Adrenal gland (tissue), 9 donors: ENCODE measurements at regions not wholly inside any gene's neighbourhood (a gene's known extent, or its start where the extent isn't known, plus 50 kb on each side); places are given as distances from the start of the nearest gene placed in this dataset.

ENCODE experiments used
- DNase-seq, 7 donors: peaks; one replicate each; pipeline ENCODE4 v3.0.0-alpha.2; 2019 to 2020
- H3K27ac ChIP-seq, 5 donors: fragments of 200-600 bp; sonication (generic) in 4 of 5; 1 replicate in 3 of 5; 2 replicates in 2 of 5; pipeline versions ENCODE4 v1.5.1 to v1.8.0; 2016 to 2020; ENCODE audit warnings: mild to moderate bottlenecking in 1 of 5
- H3K27me3 ChIP-seq: fragments of 200-600 bp; 2 replicates; pipeline ENCODE4 v1.8.0; 2021
- H3K36me3 ChIP-seq, 2 donors: fragments of 200-600 bp; replicated peaks in 1 of 2; 1 replicate in 1 of 2; 2 replicates in 1 of 2; pipeline versions ENCODE4 v1.5.1 to v1.8.0; 2018 to 2022
- H3K4me1 ChIP-seq, 2 donors: fragments of 200-600 bp; replicated peaks in 1 of 2; 1 replicate in 1 of 2; 2 replicates in 1 of 2; pipeline versions ENCODE4 v1.5.1 to v1.8.0; 2018 to 2021
- H3K4me3 ChIP-seq, 4 donors: fragments of 200-600 bp; sonication (generic) in 3 of 4; one replicate each; pipeline ENCODE4 v1.5.1; 2016 to 2018
- H3K9me3 ChIP-seq, 3 donors: fragments of 200-600 bp; sonication (generic) in 1 of 3; replicated peaks in 1 of 3; 1 replicate in 2 of 3; 2 replicates in 1 of 3; pipeline versions ENCODE4 v1.5.1 to v1.8.0; 2016 to 2021
- CTCF ChIP-seq, 6 experiments: fragments of 450-650 bp in 4 of 6; fragments of 200-600 bp in 2 of 6; sonication (generic) in 1 of 6; IDR thresholded peaks; 1 replicate in 5 of 6; 2 replicates in 1 of 6; pipeline versions ENCODE4 v1.5.1 to v1.8.0; 2016 to 2021; ENCODE audit warnings: antibody characterized with exemption in 6 of 6, mild to moderate bottlenecking in 2 of 6, moderate library complexity in 1 of 6
- POLR2A ChIP-seq, 2 donors: fragments of 450-650 bp; IDR thresholded peaks; one replicate each; pipeline ENCODE4 v1.6.1; 2017; ENCODE audit warnings: antibody characterized with exemption in 2 of 2, mild to moderate bottlenecking in 2 of 2, moderate library complexity in 1 of 2
- WGBS, 4 donors: extraction: QIAGEN DNeasy Blood & Tissue Kit in 2 of 4; methylation state at CpG; one replicate each; pipeline versions ENCODE4 v1.1.5 to v1.1.7; 2013 to 2017; 5-methylcytosine and 5-hydroxymethylcytosine counted together
- intact Hi-C, 2 donors: fragments of 100-400 bp; cut with DNase I; formaldehyde crosslinking; loops; one replicate each; pipeline versions ENCODE4 v1.14.1 to v1.15.0; 2022 to 2023
- donor health status: healthy with polysubstance abuse.
- donor health status: Bipolar disorder and iron deficiency.
- donor health status: DM: yes; HTN: yes; CAD: no.
- donor health status: DM: no; HTN: no; CAD: no.
- donor health status: DM: no; HTN: no; CAD: no.

DNA sequence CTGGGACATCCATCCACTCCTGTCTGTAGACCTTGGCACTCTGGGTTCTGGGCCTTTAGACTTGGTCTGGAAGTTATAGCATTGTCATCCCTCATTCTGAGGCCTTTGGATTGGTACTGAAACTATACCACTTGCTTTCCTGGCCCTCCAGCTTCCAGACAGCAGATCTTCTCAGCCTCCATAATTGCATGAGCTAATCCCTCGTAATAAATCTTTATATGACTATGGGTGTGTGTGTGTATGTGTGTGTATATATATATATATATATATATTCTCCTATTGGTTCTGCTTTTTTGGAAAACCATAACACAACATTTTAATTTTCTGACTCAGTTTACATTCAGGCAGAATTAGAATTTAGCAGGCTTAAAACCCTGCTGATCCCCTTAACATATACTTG lies 180.5 kb downstream of the ENC1 start:
- intact Hi-C loops, result no loop called here
- no peaks in the 10 kb centered on the region for H3K4me1 ChIP-seq
- 88 to 100% (median 96%) methylated on average over 1 of the region's 1 CpG for WGBS, 4 donors
- no peak overlapping the region for H3K27ac ChIP-seq
- no peaks in the 10 kb centered on the region for H3K9me3 ChIP-seq
- TF ChIP-seq CTCF (IDR thresholded peaks at IDR 0.05) (no peak), POLR2A (IDR thresholded peaks at IDR 0.05) (no peak)
- H3K36me3 ChIP-seq, result no peaks in the 10 kb centered on the region
- DNase-seq, result no peak
- no peaks in the 10 kb centered on the region for H3K27me3 ChIP-seq
- no peak overlapping the region for H3K4me3 ChIP-seq

- no peaks in the 10 kb centered on the region for H3K4me1 ChIP-seq
- TF ChIP-seq POLR2A (IDR thresholded peaks at IDR 0.05) (no peak), CTCF (IDR thresholded peaks at IDR 0.05) (no peak)
- intact Hi-C loops, result no loop called here
- H3K27ac ChIP-seq, result no peak overlapping the region
- no peak for DNase-seq
- H3K4me3 ChIP-seq, result no peak overlapping the region
- no peaks in the 10 kb centered on the region for H3K9me3 ChIP-seq
- no peaks in the 10 kb centered on the region for H3K36me3 ChIP-seq
- H3K27me3 ChIP-seq, result no peaks in the 10 kb centered on the region
Observed at GRCh38 chr5:74457876-74458275, 182.7 kb downstream of the ENC1 start.

DNA sequence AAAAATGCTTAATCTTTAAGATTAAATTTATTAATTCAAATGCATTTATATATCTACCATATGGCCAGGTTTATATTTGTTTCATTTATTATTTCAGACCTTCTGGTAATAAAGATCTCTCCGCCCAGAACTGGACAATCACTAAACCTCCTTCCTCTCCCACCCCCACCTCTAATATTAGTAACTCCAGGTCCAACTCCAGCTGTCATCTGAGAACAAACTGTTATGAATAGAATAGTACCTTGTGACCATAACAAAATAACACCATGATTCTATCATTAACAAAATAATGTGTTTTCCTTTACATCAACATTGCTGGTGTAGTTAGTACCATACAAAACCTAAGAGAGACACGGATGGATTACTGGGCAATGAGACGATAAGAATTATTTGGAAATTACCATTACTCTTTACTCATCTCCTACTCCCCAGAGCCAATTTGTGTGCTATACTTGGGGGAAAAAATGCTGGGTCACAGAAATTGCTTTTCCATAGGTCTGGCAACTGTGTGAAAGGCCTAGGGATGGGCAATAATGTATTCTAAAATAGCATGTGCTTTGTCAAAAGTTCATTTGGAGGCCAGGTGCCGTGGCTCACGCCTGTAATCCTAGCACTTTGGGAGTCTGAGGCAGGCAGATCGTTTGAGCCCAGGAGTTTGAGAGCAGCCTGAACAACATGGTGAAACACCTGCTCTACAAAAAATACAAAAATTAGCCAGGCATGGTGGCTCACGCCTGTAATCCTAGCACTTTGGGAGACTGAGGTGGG lies 186.1 kb downstream of the ENC1 start:
- no peaks in the 10 kb centered on the region for H3K4me1 ChIP-seq
- H3K27ac ChIP-seq, result no peak overlapping the region
- no peaks in the 10 kb centered on the region for H3K36me3 ChIP-seq
- H3K9me3 ChIP-seq, result no peaks in the 10 kb centered on the region
- H3K27me3 ChIP-seq, result no peaks in the 10 kb centered on the region
- no peak for TF ChIP-seq POLR2A (IDR thresholded peaks at IDR 0.05)
- no peak for TF ChIP-seq CTCF (IDR thresholded peaks at IDR 0.05)
- H3K4me3 ChIP-seq, result no peak overlapping the region
- WGBS, 4 donors, result 79 to 86% (median 82%) methylated on average over 7 of the region's 7 CpGs
- DNase-seq, result no peak
- intact Hi-C loops, result no loop called here

DNA sequence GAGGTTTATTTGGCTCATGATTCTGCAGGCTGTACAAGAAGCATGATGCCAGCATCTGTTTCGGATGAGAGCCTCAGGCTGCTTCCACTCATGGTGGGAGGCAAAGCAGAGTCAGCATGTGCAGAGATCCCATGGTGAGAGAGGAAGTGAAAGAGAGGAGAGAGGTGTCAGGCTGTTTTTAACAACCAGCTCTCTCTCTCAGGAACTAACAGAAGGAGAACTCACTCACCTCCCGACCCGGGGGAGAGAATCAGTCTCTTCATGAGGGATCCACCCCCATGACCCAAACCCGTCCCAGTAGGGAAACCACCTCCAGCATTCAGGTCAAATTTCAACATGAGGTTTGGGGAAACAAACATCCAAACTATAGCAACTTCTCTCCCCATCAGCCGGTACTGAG lies 187.7 kb downstream of the ENC1 start:
- no peak for DNase-seq
- TF ChIP-seq POLR2A (IDR thresholded peaks at IDR 0.05) (no peak), CTCF (IDR thresholded peaks at IDR 0.05) (no peak)
- Histone ChIP-seq H3K36me3 (no peaks in the 10 kb centered on the region), H3K9me3 (no peaks in the 10 kb centered on the region), H3K27me3 (no peaks in the 10 kb centered on the region), H3K27ac (no peak overlapping the region), H3K4me1 (no peaks in the 10 kb centered on the region), H3K4me3 (no peak overlapping the region)
- WGBS, 4 donors, result 64 to 76% (median 70%) methylated on average over 5 of the region's 5 CpGs
- intact Hi-C loops, result no loop called here
